ENCODE measurements at regions not wholly inside any gene's neighbourhood (a gene's known extent, or its start where the extent isn't known, plus 50 kb on each side); places are given as distances from the start of the nearest gene placed in this dataset.

DNA sequence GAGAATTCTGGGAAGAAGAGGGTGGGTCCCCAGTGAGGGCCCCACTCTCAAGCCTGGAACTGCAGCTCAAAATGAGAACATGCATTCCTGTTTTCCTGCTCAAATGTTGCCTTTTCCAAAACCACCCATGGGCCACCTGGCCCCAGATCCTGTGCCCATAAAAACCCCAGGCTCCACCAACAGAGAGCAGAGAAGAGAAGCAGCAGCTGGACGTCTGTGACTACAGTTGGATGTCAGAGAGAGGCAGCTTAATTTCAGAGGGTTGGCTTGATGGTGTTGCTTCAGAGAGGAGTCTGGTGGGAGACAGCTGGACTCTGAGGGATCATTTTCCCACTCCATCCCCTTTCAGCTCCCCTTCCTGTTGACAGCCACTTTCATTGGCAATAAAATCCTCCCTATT, 256.4 kb downstream of the FZD1 start:
- CTCF ChIA-PET, result interaction anchor here (0.6 kb wide), 2 partner anchors 78 to 943 kb away, joined by 3 to 4 read pairs; no protein-coding TSS in a partner anchor
- no peak overlapping the region for H3K4me3 ChIP-seq (ENCODE audit: low read depth, low read length)
- POLR2A ChIA-PET, result no interaction called here
- no peak for TF ChIP-seq ZNF138 (tag by site-specific recombination; IDR thresholded peaks at IDR 0.05; ENCODE audit: borderline replicate concordance)
- no peak for TF ChIP-seq KLF9 (tag by site-specific recombination; IDR thresholded peaks at IDR 0.05; ENCODE audit: low read depth)
- no peak for TF ChIP-seq ZNF37A (tag by site-specific recombination; IDR thresholded peaks at IDR 0.05)
- no peak for TF ChIP-seq SETDB1 (IDR thresholded peaks at IDR 0.05; ENCODE audit: insufficient read length, low read length)
- no peak for TF ChIP-seq ZNF558 (tag by site-specific recombination; IDR thresholded peaks at IDR 0.05)
- TF ChIP-seq, protein P1, sequence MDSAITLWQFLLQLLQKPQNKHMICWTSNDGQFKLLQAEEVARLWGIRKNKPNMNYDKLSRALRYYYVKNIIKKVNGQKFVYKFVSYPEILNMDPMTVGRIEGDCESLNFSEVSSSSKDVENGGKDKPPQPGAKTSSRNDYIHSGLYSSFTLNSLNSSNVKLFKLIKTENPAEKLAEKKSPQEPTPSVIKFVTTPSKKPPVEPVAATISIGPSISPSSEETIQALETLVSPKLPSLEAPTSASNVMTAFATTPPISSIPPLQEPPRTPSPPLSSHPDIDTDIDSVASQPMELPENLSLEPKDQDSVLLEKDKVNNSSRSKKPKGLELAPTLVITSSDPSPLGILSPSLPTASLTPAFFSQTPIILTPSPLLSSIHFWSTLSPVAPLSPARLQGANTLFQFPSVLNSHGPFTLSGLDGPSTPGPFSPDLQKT (IDR thresholded peaks at IDR 0.05; ENCODE audit: borderline replicate concordance, low read depth, low read length), result no peak
- TF ChIP-seq, protein P2, sequence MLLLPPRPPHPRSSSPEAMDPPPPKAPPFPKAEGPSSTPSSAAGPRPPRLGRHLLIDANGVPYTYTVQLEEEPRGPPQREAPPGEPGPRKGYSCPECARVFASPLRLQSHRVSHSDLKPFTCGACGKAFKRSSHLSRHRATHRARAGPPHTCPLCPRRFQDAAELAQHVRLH (tag by site-specific recombination; IDR thresholded peaks at IDR 0.05), result no peak
- TF ChIP-seq, protein P3, sequence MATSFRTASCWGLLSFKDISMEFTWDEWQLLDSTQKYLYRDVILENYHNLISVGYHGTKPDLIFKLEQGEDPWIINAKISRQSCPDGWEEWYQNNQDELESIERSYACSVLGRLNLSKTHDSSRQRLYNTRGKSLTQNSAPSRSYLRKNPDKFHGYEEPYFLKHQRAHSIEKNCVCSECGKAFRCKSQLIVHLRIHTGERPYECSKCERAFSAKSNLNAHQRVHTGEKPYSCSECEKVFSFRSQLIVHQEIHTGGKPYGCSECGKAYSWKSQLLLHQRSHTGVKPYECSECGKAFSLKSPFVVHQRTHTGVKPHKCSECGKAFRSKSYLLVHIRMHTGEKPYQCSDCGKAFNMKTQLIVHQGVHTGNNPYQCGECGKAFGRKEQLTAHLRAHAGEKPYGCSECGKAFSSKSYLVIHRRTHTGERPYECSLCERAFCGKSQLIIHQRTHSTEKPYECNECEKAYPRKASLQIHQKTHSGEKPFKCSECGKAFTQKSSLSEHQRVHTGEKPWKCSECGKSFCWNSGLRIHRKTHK (tag by site-specific recombination; IDR thresholded peaks at IDR 0.05), result no peak
- TF ChIP-seq ZNF658 (tag by site-specific recombination; IDR thresholded peaks at IDR 0.05), result no peak
- TF ChIP-seq GLIS1 (tag by site-specific recombination; IDR thresholded peaks at IDR 0.05), result no peak
- no peak for TF ChIP-seq ZNF239 (tag by site-specific recombination; IDR thresholded peaks at IDR 0.05)
- H3K4me1 ChIP-seq (ENCODE audit: control insufficient read depth, insufficient read depth, low read length), result peaks cover 4% of the 10 kb centered on the region; the same call in 1 of the 2 replicates
- no peak overlapping the region for H3K27ac ChIP-seq (ENCODE audit: extremely low read depth, low read depth, low read length)
- H3K9me3 ChIP-seq (ENCODE audit: control insufficient read depth, insufficient read depth, low read depth, low read length), result no peaks in the 10 kb centered on the region
- no peaks in the 10 kb centered on the region for H3K36me3 ChIP-seq (ENCODE audit: control insufficient read depth in 2 of 2, insufficient read depth in 1 of 2, low read length in 2 of 2)

DNA sequence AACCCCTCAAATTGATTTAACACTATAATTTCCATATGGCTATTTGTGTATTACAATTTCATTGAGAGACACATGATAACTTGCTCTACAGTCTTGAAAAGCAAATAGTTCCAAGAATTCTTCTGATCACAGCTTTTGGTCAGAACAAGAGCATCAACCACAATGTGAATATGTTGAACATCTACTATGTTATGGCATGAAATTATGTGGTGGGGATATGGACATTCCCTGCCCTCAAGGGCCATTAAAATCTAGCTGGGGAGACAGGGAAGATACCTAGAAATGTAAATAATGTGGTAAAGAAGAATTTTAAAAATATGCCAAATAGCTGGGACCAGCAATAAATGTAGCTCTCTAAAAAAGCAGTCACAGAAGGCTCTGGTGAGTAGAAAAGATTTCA, 262.2 kb downstream of the FZD1 start:
- no peak overlapping the region for H3K4me3 ChIP-seq (ENCODE audit: low read depth, low read length)
- no peaks in the 10 kb centered on the region for H3K36me3 ChIP-seq (ENCODE audit: control insufficient read depth in 2 of 2, insufficient read depth in 1 of 2, low read length in 2 of 2)
- no peaks in the 10 kb centered on the region for H3K4me1 ChIP-seq (ENCODE audit: control insufficient read depth, insufficient read depth, low read length)
- no peak overlapping the region for H3K27ac ChIP-seq (ENCODE audit: extremely low read depth, low read depth, low read length)
- ChIA-PET POLR2A (no interaction called here), CTCF (no interaction called here)
- TF ChIP-seq ZBTB1 (tag by site-specific recombination; IDR thresholded peaks at IDR 0.05) (no peak), ZNF707 (tag by site-specific recombination; IDR thresholded peaks at IDR 0.05) (no peak), ZNF18 (tag by site-specific recombination; IDR thresholded peaks at IDR 0.05) (no peak), ZNF670 (tag by site-specific recombination; IDR thresholded peaks at IDR 0.05; ENCODE audit: low read depth) (no peak), ZNF19 (tag by site-specific recombination; IDR thresholded peaks at IDR 0.05; ENCODE audit: low read depth) (no peak), ZNF560 (tag by site-specific recombination; IDR thresholded peaks at IDR 0.05; ENCODE audit: borderline replicate concordance) (no peak), KLF16 (tag by site-specific recombination; IDR thresholded peaks at IDR 0.05) (no peak), ZNF214 (tag by site-specific recombination; IDR thresholded peaks at IDR 0.05; ENCODE audit: borderline replicate concordance) (no peak), ZNF837 (tag by site-specific recombination; IDR thresholded peaks at IDR 0.05) (no peak), ZNF274 (IDR thresholded peaks at IDR 0.05; ENCODE audit: low read length) (no peak), ZNF274 (tag by site-specific recombination; IDR thresholded peaks at IDR 0.05; ENCODE audit: borderline replicate concordance) (no peak)
- TF ChIP-seq, protein P4, sequence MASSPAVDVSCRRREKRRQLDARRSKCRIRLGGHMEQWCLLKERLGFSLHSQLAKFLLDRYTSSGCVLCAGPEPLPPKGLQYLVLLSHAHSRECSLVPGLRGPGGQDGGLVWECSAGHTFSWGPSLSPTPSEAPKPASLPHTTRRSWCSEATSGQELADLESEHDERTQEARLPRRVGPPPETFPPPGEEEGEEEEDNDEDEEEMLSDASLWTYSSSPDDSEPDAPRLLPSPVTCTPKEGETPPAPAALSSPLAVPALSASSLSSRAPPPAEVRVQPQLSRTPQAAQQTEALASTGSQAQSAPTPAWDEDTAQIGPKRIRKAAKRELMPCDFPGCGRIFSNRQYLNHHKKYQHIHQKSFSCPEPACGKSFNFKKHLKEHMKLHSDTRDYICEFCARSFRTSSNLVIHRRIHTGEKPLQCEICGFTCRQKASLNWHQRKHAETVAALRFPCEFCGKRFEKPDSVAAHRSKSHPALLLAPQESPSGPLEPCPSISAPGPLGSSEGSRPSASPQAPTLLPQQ (tag by site-specific recombination; IDR thresholded peaks at IDR 0.05), result no peak
- no peaks in the 10 kb centered on the region for H3K9me3 ChIP-seq (ENCODE audit: control insufficient read depth, insufficient read depth, low read depth, low read length)
